ENCODE measurements at regions not wholly inside any gene's neighbourhood (a gene's known extent, or its start where the extent isn't known, plus 50 kb on each side); places are given as distances from the start of the nearest gene placed in this dataset.

DNA sequence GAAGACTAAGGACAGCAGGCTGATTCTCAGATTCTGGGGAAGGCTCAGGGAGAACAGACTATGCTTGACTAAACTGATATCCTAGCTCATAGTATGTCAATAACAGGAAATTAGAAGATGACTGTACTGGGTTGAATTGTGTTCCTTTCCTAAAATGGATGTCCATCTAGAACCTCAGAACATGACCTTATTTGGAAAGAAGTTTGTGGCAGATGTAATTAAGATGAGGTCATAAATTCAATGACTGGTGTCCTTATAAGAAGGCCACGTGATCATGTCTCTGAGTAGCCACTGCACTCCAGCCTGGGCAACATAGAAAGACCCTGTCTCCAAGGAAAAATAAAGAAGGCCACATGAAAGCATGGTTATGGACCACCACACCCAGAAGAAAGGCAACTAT is 113.9 kb upstream of the STMND1 start (continued):
- TF ChIP-seq PHTF2 (CRISPR knock-in tag; IDR thresholded peaks at IDR 0.05) = no peak
- TF ChIP-seq, protein P1, sequence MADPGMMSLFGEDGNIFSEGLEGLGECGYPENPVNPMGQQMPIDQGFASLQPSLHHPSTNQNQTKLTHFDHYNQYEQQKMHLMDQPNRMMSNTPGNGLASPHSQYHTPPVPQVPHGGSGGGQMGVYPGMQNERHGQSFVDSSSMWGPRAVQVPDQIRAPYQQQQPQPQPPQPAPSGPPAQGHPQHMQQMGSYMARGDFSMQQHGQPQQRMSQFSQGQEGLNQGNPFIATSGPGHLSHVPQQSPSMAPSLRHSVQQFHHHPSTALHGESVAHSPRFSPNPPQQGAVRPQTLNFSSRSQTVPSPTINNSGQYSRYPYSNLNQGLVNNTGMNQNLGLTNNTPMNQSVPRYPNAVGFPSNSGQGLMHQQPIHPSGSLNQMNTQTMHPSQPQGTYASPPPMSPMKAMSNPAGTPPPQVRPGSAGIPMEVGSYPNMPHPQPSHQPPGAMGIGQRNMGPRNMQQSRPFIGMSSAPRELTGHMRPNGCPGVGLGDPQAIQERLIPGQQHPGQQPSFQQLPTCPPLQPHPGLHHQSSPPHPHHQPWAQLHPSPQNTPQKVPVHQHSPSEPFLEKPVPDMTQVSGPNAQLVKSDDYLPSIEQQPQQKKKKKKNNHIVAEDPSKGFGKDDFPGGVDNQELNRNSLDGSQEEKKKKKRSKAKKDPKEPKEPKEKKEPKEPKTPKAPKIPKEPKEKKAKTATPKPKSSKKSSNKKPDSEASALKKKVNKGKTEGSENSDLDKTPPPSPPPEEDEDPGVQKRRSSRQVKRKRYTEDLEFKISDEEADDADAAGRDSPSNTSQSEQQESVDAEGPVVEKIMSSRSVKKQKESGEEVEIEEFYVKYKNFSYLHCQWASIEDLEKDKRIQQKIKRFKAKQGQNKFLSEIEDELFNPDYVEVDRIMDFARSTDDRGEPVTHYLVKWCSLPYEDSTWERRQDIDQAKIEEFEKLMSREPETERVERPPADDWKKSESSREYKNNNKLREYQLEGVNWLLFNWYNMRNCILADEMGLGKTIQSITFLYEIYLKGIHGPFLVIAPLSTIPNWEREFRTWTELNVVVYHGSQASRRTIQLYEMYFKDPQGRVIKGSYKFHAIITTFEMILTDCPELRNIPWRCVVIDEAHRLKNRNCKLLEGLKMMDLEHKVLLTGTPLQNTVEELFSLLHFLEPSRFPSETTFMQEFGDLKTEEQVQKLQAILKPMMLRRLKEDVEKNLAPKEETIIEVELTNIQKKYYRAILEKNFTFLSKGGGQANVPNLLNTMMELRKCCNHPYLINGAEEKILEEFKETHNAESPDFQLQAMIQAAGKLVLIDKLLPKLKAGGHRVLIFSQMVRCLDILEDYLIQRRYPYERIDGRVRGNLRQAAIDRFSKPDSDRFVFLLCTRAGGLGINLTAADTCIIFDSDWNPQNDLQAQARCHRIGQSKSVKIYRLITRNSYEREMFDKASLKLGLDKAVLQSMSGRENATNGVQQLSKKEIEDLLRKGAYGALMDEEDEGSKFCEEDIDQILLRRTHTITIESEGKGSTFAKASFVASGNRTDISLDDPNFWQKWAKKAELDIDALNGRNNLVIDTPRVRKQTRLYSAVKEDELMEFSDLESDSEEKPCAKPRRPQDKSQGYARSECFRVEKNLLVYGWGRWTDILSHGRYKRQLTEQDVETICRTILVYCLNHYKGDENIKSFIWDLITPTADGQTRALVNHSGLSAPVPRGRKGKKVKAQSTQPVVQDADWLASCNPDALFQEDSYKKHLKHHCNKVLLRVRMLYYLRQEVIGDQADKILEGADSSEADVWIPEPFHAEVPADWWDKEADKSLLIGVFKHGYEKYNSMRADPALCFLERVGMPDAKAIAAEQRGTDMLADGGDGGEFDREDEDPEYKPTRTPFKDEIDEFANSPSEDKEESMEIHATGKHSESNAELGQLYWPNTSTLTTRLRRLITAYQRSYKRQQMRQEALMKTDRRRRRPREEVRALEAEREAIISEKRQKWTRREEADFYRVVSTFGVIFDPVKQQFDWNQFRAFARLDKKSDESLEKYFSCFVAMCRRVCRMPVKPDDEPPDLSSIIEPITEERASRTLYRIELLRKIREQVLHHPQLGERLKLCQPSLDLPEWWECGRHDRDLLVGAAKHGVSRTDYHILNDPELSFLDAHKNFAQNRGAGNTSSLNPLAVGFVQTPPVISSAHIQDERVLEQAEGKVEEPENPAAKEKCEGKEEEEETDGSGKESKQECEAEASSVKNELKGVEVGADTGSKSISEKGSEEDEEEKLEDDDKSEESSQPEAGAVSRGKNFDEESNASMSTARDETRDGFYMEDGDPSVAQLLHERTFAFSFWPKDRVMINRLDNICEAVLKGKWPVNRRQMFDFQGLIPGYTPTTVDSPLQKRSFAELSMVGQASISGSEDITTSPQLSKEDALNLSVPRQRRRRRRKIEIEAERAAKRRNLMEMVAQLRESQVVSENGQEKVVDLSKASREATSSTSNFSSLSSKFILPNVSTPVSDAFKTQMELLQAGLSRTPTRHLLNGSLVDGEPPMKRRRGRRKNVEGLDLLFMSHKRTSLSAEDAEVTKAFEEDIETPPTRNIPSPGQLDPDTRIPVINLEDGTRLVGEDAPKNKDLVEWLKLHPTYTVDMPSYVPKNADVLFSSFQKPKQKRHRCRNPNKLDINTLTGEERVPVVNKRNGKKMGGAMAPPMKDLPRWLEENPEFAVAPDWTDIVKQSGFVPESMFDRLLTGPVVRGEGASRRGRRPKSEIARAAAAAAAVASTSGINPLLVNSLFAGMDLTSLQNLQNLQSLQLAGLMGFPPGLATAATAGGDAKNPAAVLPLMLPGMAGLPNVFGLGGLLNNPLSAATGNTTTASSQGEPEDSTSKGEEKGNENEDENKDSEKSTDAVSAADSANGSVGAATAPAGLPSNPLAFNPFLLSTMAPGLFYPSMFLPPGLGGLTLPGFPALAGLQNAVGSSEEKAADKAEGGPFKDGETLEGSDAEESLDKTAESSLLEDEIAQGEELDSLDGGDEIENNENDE (IDR thresholded peaks at IDR 0.05; ENCODE audit: low read depth, low read length) = no peak
- TF ChIP-seq ZZZ3 (IDR thresholded peaks at IDR 0.05) = no peak
- TF ChIP-seq RBM39 (optimal IDR thresholded peaks at IDR 0.05; ENCODE audit: low read depth, low read length) = no peak
- no peak for TF ChIP-seq SNRNP70 (optimal IDR thresholded peaks at IDR 0.05; ENCODE audit: low read depth, low read length)
- TF ChIP-seq, protein P2, sequence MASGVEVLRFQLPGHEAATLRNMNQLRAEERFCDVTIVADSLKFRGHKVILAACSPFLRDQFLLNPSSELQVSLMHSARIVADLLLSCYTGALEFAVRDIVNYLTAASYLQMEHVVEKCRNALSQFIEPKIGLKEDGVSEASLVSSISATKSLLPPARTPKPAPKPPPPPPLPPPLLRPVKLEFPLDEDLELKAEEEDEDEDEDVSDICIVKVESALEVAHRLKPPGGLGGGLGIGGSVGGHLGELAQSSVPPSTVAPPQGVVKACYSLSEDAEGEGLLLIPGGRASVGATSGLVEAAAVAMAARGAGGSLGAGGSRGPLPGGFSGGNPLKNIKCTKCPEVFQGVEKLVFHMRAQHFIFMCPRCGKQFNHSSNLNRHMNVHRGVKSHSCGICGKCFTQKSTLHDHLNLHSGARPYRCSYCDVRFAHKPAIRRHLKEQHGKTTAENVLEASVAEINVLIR (CRISPR knock-in tag; IDR thresholded peaks at IDR 0.05) = no peak

Measured in K562 (cell line).